ENCODE measurements at regions not wholly inside any gene's neighbourhood (a gene's known extent, or its start where the extent isn't known, plus 50 kb on each side); places are given as distances from the start of the nearest gene placed in this dataset.
"Not testable (repeated sequence)": the region's sequence is repeated elsewhere in the genome, so short reads cannot be mapped to it uniquely, and the experiment has no call there.

GRCh38 chr1:224015782-224016181 is 98.1 kb upstream of the FBXO28 start:
- not testable (repeated sequence) for H3K27me3 ChIP-seq (replicated peaks; ENCODE audit: insufficient read depth, low read length); H3K27ac ChIP-seq (ENCODE audit: low read length); H3K4me1 ChIP-seq (ENCODE audit: low read length); H3K9ac ChIP-seq (ENCODE audit: low read length); H2AFZ ChIP-seq (ENCODE audit: low read length); DNase-seq; H3K79me2 ChIP-seq (ENCODE audit: low read length); H3K9me3 ChIP-seq (replicated peaks; ENCODE audit: insufficient read depth, low read length); H3F3A ChIP-seq (ENCODE audit: insufficient read depth, low read length); H4K20me1 ChIP-seq (ENCODE audit: insufficient read depth, low read length); H3K36me3 ChIP-seq (replicated peaks; ENCODE audit: insufficient read depth, low read length); H3K4me2 ChIP-seq (ENCODE audit: low read depth, low read length); H3K4me3 ChIP-seq (ENCODE audit: low read length); H3K9me2 ChIP-seq (replicated peaks; ENCODE audit: insufficient read depth, low read length)

GRCh38 chr1:224014330-224014649 is 99.6 kb upstream of the FBXO28 start:
- Histone ChIP-seq H3K9me3 (replicated peaks; ENCODE audit: insufficient read depth, low read length) (no peaks in the 10 kb centered on the region), H3K79me2 (ENCODE audit: low read length) (no peaks in the 10 kb centered on the region), H3K9me2 (replicated peaks; ENCODE audit: insufficient read depth, low read length) (no peaks in the 10 kb centered on the region), H3K9ac (ENCODE audit: low read length) (no peak overlapping the region), H4K20me1 (ENCODE audit: insufficient read depth, low read length) (no peaks in the 10 kb centered on the region), H3K36me3 (replicated peaks; ENCODE audit: insufficient read depth, low read length) (no peaks in the 10 kb centered on the region), H3K4me2 (ENCODE audit: low read depth, low read length) (no peak overlapping the region), H2AFZ (ENCODE audit: low read length) (no peak overlapping the region), H3K27me3 (replicated peaks; ENCODE audit: insufficient read depth, low read length) (no peaks in the 10 kb centered on the region), H3K4me3 (ENCODE audit: low read length) (no peak overlapping the region), H3F3A (ENCODE audit: insufficient read depth, low read length) (no peaks in the 10 kb centered on the region), H3K27ac (ENCODE audit: low read length) (no peak overlapping the region), H3K4me1 (ENCODE audit: low read length) (no peaks in the 10 kb centered on the region)
- DNase-seq = no peak
- no peak for TF ChIP-seq EZH2phosphoT487 (IDR thresholded peaks at IDR 0.05; ENCODE audit: low read length)
- TF ChIP-seq CTCF (IDR thresholded peaks at IDR 0.05; ENCODE audit: low read length) = no peak
- TF ChIP-seq EZH2 (optimal IDR thresholded peaks at IDR 0.05; ENCODE audit: low read depth, low read length) = no peak

DNA sequence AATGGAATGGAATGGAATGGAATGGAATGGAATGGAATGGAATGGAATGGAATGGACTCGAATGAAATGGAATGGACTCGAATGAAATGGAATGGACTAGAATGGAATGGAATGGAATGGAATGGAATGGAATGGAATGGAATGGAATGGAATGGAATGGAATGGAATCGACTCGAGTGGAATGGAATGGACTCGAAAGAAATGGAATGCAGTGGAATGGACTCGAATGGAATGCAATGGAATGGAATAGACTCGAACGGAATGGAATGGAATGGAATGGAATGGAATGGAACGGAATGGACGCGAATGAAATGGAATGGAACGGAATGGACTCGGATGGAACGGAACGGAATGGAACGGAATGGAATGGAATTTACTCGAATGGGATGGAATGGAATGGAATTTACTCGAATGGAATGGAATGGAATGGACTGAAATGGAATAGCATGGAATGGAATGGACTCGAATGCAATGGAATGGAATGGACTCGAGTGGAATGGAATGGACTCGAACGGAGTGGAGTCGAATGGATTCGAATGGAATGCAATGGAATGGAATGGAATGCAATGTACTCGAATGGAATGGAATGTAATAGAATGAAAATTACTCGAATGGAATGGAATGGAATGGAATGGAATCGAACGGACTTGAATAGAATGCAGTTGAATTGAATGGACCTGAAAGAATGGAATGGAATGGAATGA is 100.1 kb upstream of the FBXO28 start:
- H3K9me2 ChIP-seq (replicated peaks; ENCODE audit: insufficient read depth, low read length); H3K9me3 ChIP-seq (replicated peaks; ENCODE audit: insufficient read depth, low read length); H3F3A ChIP-seq (ENCODE audit: insufficient read depth, low read length); H3K9ac ChIP-seq (ENCODE audit: low read length); H3K4me2 ChIP-seq (ENCODE audit: low read depth, low read length); H2AFZ ChIP-seq (ENCODE audit: low read length); H3K36me3 ChIP-seq (replicated peaks; ENCODE audit: insufficient read depth, low read length); H3K79me2 ChIP-seq (ENCODE audit: low read length); H4K20me1 ChIP-seq (ENCODE audit: insufficient read depth, low read length); H3K27me3 ChIP-seq (replicated peaks; ENCODE audit: insufficient read depth, low read length); H3K4me1 ChIP-seq (ENCODE audit: low read length); H3K27ac ChIP-seq (ENCODE audit: low read length); H3K4me3 ChIP-seq (ENCODE audit: low read length); DNase-seq: not testable (repeated sequence)

DNA sequence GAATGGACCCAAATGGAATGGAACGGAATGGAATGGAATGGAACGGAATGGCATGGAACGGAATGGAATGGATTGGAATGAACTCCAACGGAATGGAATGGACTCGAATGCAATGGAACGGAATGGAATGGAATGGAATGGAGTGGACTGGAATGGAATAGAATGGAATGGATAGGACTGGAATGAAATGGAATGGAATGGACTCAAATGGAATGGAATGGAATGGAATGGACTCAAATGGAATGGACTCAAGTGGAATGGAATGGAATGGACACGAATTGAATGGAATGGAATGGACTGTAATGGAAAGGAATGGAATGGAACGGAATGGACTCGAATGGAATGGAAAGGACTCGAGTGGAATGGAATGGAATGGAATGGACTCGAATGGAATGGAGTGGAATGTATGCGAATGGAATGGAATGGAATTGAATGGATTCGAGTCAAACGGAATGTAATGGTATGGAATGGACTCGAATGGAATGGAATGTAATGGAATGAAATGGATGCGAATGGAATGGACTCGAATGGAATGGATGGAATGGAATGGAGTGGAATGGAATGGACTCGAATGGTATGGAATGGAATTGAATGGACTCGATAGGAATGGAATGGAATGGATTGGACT is 101.0 kb upstream of the FBXO28 start:
- DNase-seq; H3K4me3 ChIP-seq (ENCODE audit: low read length); H3K27me3 ChIP-seq (replicated peaks; ENCODE audit: insufficient read depth, low read length); H3K79me2 ChIP-seq (ENCODE audit: low read length); H3K4me1 ChIP-seq (ENCODE audit: low read length); H2AFZ ChIP-seq (ENCODE audit: low read length); H3K9me2 ChIP-seq (replicated peaks; ENCODE audit: insufficient read depth, low read length); H3K36me3 ChIP-seq (replicated peaks; ENCODE audit: insufficient read depth, low read length); H3K9ac ChIP-seq (ENCODE audit: low read length); H3K4me2 ChIP-seq (ENCODE audit: low read depth, low read length); H3K27ac ChIP-seq (ENCODE audit: low read length); H3K9me3 ChIP-seq (replicated peaks; ENCODE audit: insufficient read depth, low read length); H4K20me1 ChIP-seq (ENCODE audit: insufficient read depth, low read length); H3F3A ChIP-seq (ENCODE audit: insufficient read depth, low read length): not testable (repeated sequence)

- H4K20me1 ChIP-seq (ENCODE audit: insufficient read depth, low read length); H3K4me2 ChIP-seq (ENCODE audit: low read depth, low read length); H3K27ac ChIP-seq (ENCODE audit: low read length); H3K27me3 ChIP-seq (replicated peaks; ENCODE audit: insufficient read depth, low read length); H3K4me3 ChIP-seq (ENCODE audit: low read length); H3K79me2 ChIP-seq (ENCODE audit: low read length); H3K9me3 ChIP-seq (replicated peaks; ENCODE audit: insufficient read depth, low read length); H3K9ac ChIP-seq (ENCODE audit: low read length); H3F3A ChIP-seq (ENCODE audit: insufficient read depth, low read length); H2AFZ ChIP-seq (ENCODE audit: low read length); H3K9me2 ChIP-seq (replicated peaks; ENCODE audit: insufficient read depth, low read length); H3K36me3 ChIP-seq (replicated peaks; ENCODE audit: insufficient read depth, low read length); H3K4me1 ChIP-seq (ENCODE audit: low read length); DNase-seq: not testable (repeated sequence)
These were observed 101.7 kb upstream of the FBXO28 start for GRCh38 chr1:224012162-224012561.

GRCh38 chr1:224011751-224012150 is 102.2 kb upstream of the FBXO28 start:
- H3K4me3 ChIP-seq (ENCODE audit: low read length); H3K9ac ChIP-seq (ENCODE audit: low read length); H3K27ac ChIP-seq (ENCODE audit: low read length); H3K9me3 ChIP-seq (replicated peaks; ENCODE audit: insufficient read depth, low read length); H3K36me3 ChIP-seq (replicated peaks; ENCODE audit: insufficient read depth, low read length); H4K20me1 ChIP-seq (ENCODE audit: insufficient read depth, low read length); H3K9me2 ChIP-seq (replicated peaks; ENCODE audit: insufficient read depth, low read length); H3K4me2 ChIP-seq (ENCODE audit: low read depth, low read length); H3K27me3 ChIP-seq (replicated peaks; ENCODE audit: insufficient read depth, low read length); H3K79me2 ChIP-seq (ENCODE audit: low read length); H3K4me1 ChIP-seq (ENCODE audit: low read length); DNase-seq; H3F3A ChIP-seq (ENCODE audit: insufficient read depth, low read length); H2AFZ ChIP-seq (ENCODE audit: low read length): not testable (repeated sequence)

GRCh38 chr1:224011153-224011552 is 102.8 kb upstream of the FBXO28 start:
- H3K36me3 ChIP-seq (replicated peaks; ENCODE audit: insufficient read depth, low read length); H3K4me1 ChIP-seq (ENCODE audit: low read length); H3K4me2 ChIP-seq (ENCODE audit: low read depth, low read length); DNase-seq; H3K9me2 ChIP-seq (replicated peaks; ENCODE audit: insufficient read depth, low read length); H3K27me3 ChIP-seq (replicated peaks; ENCODE audit: insufficient read depth, low read length); H2AFZ ChIP-seq (ENCODE audit: low read length); H3K79me2 ChIP-seq (ENCODE audit: low read length); H3K9ac ChIP-seq (ENCODE audit: low read length); H3F3A ChIP-seq (ENCODE audit: insufficient read depth, low read length); H4K20me1 ChIP-seq (ENCODE audit: insufficient read depth, low read length); H3K9me3 ChIP-seq (replicated peaks; ENCODE audit: insufficient read depth, low read length); H3K27ac ChIP-seq (ENCODE audit: low read length); H3K4me3 ChIP-seq (ENCODE audit: low read length): not testable (repeated sequence)

All from MM.1S (cell line).